Mesothelial cell of epicardium (in vitro differentiated cells): ENCODE measurements at regions not wholly inside any gene's neighbourhood (a gene's known extent, or its start where the extent isn't known, plus 50 kb on each side); places are given as distances from the start of the nearest gene placed in this dataset.

ENCODE experiments used
- DNase-seq, 2 experiments: peaks; one replicate each; pipeline ENCODE4 v3.0.0; 2021; ENCODE audit warnings: low spot score in 2 of 2; ENCODE audit not compliant: unreplicated experiment in 2 of 2
- H3K27ac Mint-ChIP-seq: 2 replicates; pipeline ENCODE4 v1.8.0; 2021; ENCODE audit warnings: mixed read lengths
- H3K27me3 Mint-ChIP-seq: 2 replicates; pipeline ENCODE4 v1.8.0; 2021; ENCODE audit warnings: low read depth, mixed read lengths
- H3K36me3 Mint-ChIP-seq: 2 replicates; pipeline ENCODE4 v1.8.0; 2021; ENCODE audit warnings: mixed read lengths
- H3K4me1 Mint-ChIP-seq: 2 replicates; pipeline ENCODE4 v1.8.0; 2021; ENCODE audit warnings: mixed read lengths
- H3K4me3 Mint-ChIP-seq: 2 replicates; pipeline ENCODE4 v1.8.0; 2021; ENCODE audit warnings: mild to moderate bottlenecking, moderate library complexity, mixed read lengths
- H3K9me3 Mint-ChIP-seq: 2 replicates; pipeline ENCODE4 v1.8.0; 2021; ENCODE audit warnings: mixed read lengths
- CTCF ChIP-seq: fragments of 200-600 bp; sonication (generic); IDR thresholded peaks from one replicate; pipeline ENCODE4 v1.5.0; 2021; ENCODE audit warnings: antibody characterized with exemption; ENCODE audit not compliant: unreplicated experiment

- TF ChIP-seq CTCF: no peak
- H3K9me3 Mint-ChIP-seq: peaks cover 40% of the 10 kb centered on the region
- no peaks in the 10 kb centered on the region for H3K27me3 Mint-ChIP-seq
- DNase-seq: no peak
- H3K36me3 Mint-ChIP-seq: peaks cover 4% of the 10 kb centered on the region
- no peaks in the 10 kb centered on the region for H3K4me1 Mint-ChIP-seq
- no peak overlapping the region for H3K4me3 Mint-ChIP-seq
- no peak overlapping the region for H3K27ac Mint-ChIP-seq
Observed at GRCh38 chr3:106792716-106793115, 584.5 kb upstream of the CCDC54 start.

- H3K36me3 Mint-ChIP-seq: peaks cover 4% of the 10 kb centered on the region
- H3K4me1 Mint-ChIP-seq: no peaks in the 10 kb centered on the region
- H3K9me3 Mint-ChIP-seq: peaks cover 41% of the 10 kb centered on the region
- DNase-seq: no peak
- no peak overlapping the region for H3K4me3 Mint-ChIP-seq
- TF ChIP-seq CTCF: no peak
- H3K27me3 Mint-ChIP-seq: no peaks in the 10 kb centered on the region
- H3K27ac Mint-ChIP-seq: no peak overlapping the region
Observed at GRCh38 chr3:106794442-106794841, 582.8 kb upstream of the CCDC54 start.

- peaks cover 4% of the 10 kb centered on the region for H3K36me3 Mint-ChIP-seq
- H3K27ac Mint-ChIP-seq: no peak overlapping the region
- no peak overlapping the region for H3K4me3 Mint-ChIP-seq
- H3K4me1 Mint-ChIP-seq: no peaks in the 10 kb centered on the region
- peaks cover 45% of the 10 kb centered on the region for H3K9me3 Mint-ChIP-seq
- DNase-seq: no peak
- no peaks in the 10 kb centered on the region for H3K27me3 Mint-ChIP-seq
- TF ChIP-seq CTCF: no peak
Observed at GRCh38 chr3:106795553-106795952, 581.7 kb upstream of the CCDC54 start.

GRCh38 chr3:106797461-106797860, 579.8 kb upstream of the CCDC54 start:
- H3K4me3 Mint-ChIP-seq: no peak overlapping the region
- no peaks in the 10 kb centered on the region for H3K4me1 Mint-ChIP-seq
- H3K9me3 Mint-ChIP-seq: peaks cover 37% of the 10 kb centered on the region
- peaks cover 4% of the 10 kb centered on the region for H3K36me3 Mint-ChIP-seq
- no peak for TF ChIP-seq CTCF
- no peak for DNase-seq
- H3K27ac Mint-ChIP-seq: no peak overlapping the region
- H3K27me3 Mint-ChIP-seq: no peaks in the 10 kb centered on the region

- no peaks in the 10 kb centered on the region for H3K9me3 Mint-ChIP-seq
- TF ChIP-seq CTCF: no peak
- H3K27me3 Mint-ChIP-seq: no peaks in the 10 kb centered on the region
- H3K36me3 Mint-ChIP-seq: no peaks in the 10 kb centered on the region
- H3K4me3 Mint-ChIP-seq: no peak overlapping the region
- H3K27ac Mint-ChIP-seq: no peak overlapping the region
- peaks cover 32% of the 10 kb centered on the region for H3K4me1 Mint-ChIP-seq
- DNase-seq: no peak
Observed at GRCh38 chr3:106805625-106806024, 571.6 kb upstream of the CCDC54 start.

- Mint-ChIP-seq H3K36me3 (no peaks in the 10 kb centered on the region), H3K4me1 (peaks cover 43% of the 10 kb centered on the region), H3K27ac (no peak overlapping the region), H3K4me3 (no peak overlapping the region), H3K9me3 (no peaks in the 10 kb centered on the region), H3K27me3 (no peaks in the 10 kb centered on the region)
- TF ChIP-seq CTCF: no peak
- DNase-seq: no peak
Observed at GRCh38 chr3:106806964-106807363, 570.3 kb upstream of the CCDC54 start.
